Right kidney (tissue), 1 donor: ENCODE measurements at regions not wholly inside any gene's neighbourhood (a gene's known extent, or its start where the extent isn't known, plus 50 kb on each side); places are given as distances from the start of the nearest gene placed in this dataset.

ENCODE experiments used
- DNase-seq: peaks from one replicate; pipeline ENCODE4 v3.0.0-alpha.2; 2016

DNA sequence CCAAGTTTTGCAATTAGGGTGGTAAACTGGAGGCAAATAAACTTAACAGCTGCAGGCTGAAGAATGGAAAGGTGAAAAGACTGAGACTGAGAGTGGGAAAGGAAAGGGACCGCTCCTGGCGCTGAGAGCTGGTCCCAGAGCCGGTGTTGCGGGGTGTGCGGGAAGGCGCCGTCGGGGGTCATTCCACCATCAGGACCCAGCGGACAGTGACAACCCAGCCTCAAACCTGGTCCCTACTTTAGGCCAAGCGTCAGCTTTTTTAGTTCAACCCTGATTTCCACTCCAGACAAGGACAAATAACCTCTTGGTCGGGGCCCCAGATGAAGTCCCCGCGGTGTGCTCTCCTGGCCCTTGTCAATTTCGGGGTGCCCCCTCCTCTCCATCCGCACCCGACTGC, 145.8 kb upstream of the ETS2 start:
- DNase-seq, result no peak

DNA sequence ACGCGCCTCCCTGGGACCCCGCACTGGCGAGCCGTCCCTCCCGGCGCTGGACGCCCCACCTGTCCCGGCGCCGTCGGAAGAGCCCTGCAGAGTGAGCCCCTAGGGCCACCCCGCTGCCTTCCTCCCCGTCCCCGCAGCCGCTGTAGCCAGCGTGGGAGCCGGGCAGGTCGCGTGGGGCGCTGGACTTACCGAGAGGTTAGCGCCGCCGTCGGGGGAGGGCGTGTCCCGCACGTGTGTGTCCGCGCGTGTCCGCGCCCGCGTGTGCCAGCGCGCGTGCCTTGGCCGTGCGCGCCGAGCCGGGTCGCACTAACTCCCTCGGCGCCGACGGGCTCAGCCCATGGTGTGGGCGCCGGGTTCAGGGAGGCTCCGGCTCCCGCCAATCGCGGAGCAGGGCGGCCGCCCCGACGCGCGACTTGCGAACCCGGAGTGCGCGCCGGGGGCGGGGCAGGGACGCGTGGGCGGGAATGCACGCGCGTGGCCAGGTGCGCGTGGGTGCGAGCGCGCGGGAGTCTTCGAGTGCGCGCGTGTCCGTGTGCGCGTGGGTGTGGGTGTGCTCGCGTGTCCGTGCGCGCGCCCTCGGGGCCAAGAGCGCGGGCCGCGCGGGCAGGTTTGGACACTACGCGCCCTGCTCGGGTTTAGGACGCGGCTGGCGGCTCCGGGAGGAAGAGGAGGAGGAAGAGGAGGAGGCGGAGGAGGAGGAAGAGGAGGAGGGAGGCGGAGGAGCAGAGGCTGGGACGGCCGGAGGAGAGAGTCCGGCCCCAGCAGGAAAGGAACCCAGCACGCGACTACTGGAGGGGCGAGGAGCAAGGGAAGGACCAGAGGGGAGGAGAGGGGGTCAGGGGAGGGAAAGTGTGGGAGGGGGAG, 145.2 kb upstream of the ETS2 start:
- DNase-seq, result peak; percentile 67

GRCh38 chr21:38661197-38661871, 144.4 kb upstream of the ETS2 start:
- DNase-seq, result peak; percentile 75

GRCh38 chr21:38661889-38662568, 143.7 kb upstream of the ETS2 start:
- DNase-seq, result peak; percentile 54

- DNase-seq, result no peak
Observed at GRCh38 chr21:38663282-38663681, 142.4 kb upstream of the ETS2 start.

GRCh38 chr21:38664315-38664714, 141.4 kb upstream of the ETS2 start:
- no peak for DNase-seq

DNA sequence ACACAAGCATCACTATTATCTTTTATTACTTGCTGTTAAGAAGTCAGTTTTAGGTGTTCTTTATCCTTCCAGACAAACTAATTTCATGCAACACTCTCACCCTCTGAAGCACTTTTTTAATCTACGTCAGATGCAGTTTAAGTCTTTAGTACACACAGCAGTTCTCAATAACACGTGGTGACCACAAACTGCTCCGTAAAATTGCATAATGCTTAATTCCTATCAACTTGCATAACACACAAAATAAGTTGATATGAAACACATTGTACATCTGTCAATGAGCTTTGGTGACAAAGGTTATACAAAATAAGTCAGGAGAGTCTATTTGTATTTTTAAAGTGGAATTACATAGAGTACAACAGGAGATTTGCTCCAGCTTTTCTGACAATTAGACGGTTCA, 140.9 kb upstream of the ETS2 start:
- DNase-seq, result no peak

DNA sequence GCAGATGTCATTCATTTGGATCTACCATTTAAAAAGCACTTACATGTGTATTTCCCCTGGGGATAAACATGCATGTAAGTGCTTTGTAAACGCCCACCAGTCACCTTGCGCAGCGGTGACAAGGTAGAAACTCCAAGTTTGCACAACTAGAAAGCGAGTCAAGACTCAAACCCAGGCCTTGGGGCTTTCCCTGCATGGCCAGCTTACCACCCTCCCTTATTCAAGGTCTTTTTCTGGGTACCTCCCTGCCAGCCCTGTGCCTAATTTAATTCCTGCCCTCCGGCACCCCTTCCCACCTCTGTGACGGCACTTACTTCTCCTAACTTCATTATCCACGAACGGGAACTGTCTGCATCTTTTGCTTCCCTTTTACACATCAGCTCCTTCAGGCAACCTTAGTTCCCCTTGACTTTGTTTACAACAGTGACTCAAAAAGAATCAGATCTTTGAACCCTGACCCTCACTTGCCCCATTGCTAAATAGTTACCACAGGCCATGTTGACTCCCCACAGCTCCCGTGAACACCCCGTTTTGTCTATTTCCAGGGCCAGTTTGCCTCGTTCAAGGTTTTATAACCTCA, 138.3 kb upstream of the ETS2 start:
- DNase-seq, result no peak

GRCh38 chr21:38668067-38668466, 137.7 kb upstream of the ETS2 start:
- no peak for DNase-seq

- no peak for DNase-seq
Observed at GRCh38 chr21:38668541-38668940, 137.2 kb upstream of the ETS2 start.

DNA sequence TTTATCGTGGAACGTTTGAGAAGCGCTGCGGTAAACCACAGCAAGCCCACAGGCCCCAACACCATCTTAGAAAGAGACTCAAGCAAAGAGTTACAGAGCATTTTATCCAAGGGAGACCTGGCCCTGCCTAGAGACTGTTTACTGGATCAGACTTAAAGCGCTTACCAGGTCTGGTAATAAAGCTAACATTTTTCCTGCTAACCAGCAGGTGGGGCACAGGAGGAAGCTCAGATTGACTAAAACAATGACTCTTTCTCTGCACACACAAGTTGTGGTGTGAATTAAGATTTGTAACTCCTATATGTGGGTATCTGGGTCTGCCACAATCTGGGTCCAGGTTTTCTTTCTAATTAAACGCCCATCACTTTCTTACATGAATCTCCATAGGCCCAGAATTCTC, 136.5 kb upstream of the ETS2 start:
- no peak for DNase-seq

- no peak for DNase-seq
Observed at GRCh38 chr21:38670861-38671260, 134.9 kb upstream of the ETS2 start.

- DNase-seq, result no peak
Observed at GRCh38 chr21:38671773-38672172, 134.0 kb upstream of the ETS2 start.

DNA sequence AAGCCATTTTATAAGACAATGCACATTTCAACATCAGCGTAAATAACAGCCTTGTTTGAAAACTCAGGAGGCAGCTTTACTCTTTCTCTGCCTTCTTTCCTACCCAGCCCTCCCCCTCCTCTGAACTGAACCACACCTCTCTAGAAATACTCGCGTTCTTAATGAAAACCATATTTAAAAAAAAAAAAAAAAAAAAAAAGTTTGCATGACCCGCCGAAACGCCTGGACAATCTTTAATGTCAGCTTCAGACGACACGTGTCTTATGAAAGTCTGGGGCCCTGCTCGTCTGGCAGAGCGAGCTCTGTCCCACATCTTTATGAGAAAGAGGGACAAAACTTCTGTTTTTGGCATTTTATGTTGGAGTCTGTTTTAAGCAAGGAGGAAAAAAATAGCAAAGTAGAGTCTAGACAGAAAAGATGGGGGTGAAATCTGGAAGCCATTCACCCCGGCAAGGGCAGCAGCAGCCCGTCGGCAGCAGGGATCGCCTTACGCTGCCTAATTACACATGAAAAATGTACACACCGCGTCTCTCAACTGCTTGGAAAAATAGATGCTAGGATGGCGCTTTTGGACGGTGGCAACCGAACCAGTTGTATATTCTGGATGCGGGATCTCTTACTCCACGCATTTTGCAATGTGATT, 130.4 kb upstream of the ETS2 start:
- DNase-seq, result no peak

DNA sequence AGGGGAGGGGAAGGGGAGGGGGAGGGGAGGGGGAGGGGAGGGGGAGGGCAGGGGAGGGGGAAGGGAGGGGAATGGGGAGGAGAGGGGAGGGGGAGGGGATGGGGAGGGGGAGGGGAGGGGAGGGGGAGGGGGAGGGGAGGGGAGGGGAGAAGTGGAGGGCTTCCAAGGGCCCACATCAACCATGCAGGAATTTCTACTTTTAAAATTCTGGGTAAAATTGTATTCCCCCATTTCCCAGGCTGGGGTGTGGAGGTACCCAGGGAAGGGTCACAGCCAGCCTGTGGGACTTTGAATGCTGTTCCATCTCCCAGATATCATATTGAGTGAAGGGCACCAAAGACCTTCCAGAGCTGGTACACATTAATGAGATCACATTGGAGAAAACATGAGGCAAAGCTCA, 126.9 kb upstream of the ETS2 start:
- no peak for DNase-seq

GRCh38 chr21:38679534-38679933, 126.2 kb upstream of the ETS2 start:
- no peak for DNase-seq

DNA sequence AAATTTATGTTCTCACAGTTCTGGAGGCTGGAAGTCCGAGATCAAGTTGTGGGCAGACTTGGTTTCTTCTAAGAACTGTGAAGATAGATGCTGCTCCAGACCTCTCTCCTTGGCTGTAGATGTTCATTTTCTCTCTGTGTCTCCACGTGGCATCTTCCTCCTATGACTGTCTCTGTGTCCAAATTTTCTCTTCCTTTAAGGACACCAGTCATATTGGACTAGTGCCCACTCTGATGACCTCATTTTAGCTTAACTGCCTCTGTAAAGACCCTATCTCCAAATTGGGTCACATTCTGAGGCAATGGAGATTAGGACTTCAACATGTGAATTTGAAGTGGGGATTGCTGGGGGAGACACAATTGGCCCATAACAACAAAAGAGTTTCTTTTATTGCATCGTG, 125.3 kb upstream of the ETS2 start:
- DNase-seq, result no peak

GRCh38 chr21:38683222-38683621, 122.5 kb upstream of the ETS2 start:
- DNase-seq, result no peak

- DNase-seq, result no peak
Observed at GRCh38 chr21:38688068-38688467, 117.7 kb upstream of the ETS2 start.

- no peak for DNase-seq
Observed at GRCh38 chr21:38691631-38692030, 114.1 kb upstream of the ETS2 start.

GRCh38 chr21:38696579-38696978, 109.2 kb upstream of the ETS2 start:
- no peak for DNase-seq

- no peak for DNase-seq
Observed at GRCh38 chr21:38699048-38699447, 106.7 kb upstream of the ETS2 start.

DNA sequence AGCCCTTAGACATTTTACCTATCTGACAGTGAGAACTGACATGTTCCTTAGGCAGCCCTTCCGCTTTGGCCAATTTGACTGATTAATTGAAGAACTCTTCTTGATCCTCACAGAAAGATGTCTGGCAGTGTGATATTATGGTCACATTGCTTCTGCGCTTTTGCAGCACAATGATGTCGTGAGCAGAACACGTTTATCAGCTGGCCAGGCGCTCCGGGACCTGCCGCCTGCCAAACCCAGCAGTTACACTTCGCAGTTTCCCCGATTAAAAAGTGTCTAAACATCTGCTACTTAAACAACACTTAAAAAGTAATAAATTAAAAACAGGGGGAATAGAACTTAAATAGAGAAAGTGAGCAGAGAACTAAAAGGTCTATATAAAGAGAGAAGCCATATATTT, 103.5 kb upstream of the ETS2 start:
- DNase-seq, result no peak
